GM10266 (cell line): ENCODE measurements at regions not wholly inside any gene's neighbourhood (a gene's known extent, or its start where the extent isn't known, plus 50 kb on each side); places are given as distances from the start of the nearest gene placed in this dataset.

Source experiments
- DNase-seq: peaks from one replicate; pipeline ENCODE4 v3.0.0; 2012; ENCODE audit errors: extremely low spot score
- CTCF ChIP-seq: IDR thresholded peaks from 2 replicates; pipeline ENCODE4 v1.5.1; 2012; ENCODE audit warnings: mild to moderate bottlenecking, low read depth; ENCODE audit not compliant: control insufficient read depth, insufficient read depth; ENCODE audit errors: missing control alignments

GRCh38 chr17:72525225-72526015, 404.6 kb downstream of the SOX9 start:
- TF ChIP-seq CTCF: no peak
- no peak for DNase-seq

- TF ChIP-seq CTCF: no peak
Measured at GRCh38 chr17:72526769-72527168, 405.9 kb downstream of the SOX9 start.

GRCh38 chr17:72527789-72528188, 407.0 kb downstream of the SOX9 start:
- DNase-seq: no peak
- TF ChIP-seq CTCF: no peak

More at GRCh38 chr17:72526769-72527168, 405.9 kb downstream of the SOX9 start:
- DNase-seq: no peak

GRCh38 chr17:72528683-72529082, 407.9 kb downstream of the SOX9 start:
- no peak for TF ChIP-seq CTCF
- DNase-seq: no peak

- TF ChIP-seq CTCF: no peak
- no peak for DNase-seq
Measured at GRCh38 chr17:72529386-72529785, 408.6 kb downstream of the SOX9 start.

- TF ChIP-seq CTCF: no peak
- no peak for DNase-seq
Measured at GRCh38 chr17:72530454-72530853, 409.6 kb downstream of the SOX9 start.

- no peak for DNase-seq
- no peak for TF ChIP-seq CTCF
Measured at GRCh38 chr17:72531729-72532128, 410.9 kb downstream of the SOX9 start.
